ENCODE measurements at regions not wholly inside any gene's neighbourhood (a gene's known extent, or its start where the extent isn't known, plus 50 kb on each side); places are given as distances from the start of the nearest gene placed in this dataset.
A peak's percentile ranks its signal among the peaks of the same experiment; 100 is the strongest.

DNA sequence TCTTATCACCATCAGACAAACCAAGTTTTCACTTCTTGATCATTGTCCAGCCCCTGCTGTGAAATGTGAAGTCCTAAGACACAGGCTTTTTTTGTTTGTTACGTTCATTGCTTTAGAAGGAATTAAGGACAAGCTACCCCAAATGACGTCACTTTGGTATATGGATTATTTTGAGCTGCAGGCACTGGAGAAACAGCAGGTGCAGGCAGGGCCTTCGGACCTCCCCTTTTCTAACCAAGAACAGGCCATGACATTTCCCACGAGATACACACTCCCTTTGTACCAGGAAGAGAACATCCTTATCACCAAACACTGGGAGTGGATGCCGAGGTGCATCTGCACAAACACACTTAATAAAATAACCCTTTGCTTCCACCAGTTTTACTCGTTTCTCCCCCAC, 418.0 kb upstream of the SULF2 start:
- DNase-seq (ENCODE audit: low read depth), result no peak

DNA sequence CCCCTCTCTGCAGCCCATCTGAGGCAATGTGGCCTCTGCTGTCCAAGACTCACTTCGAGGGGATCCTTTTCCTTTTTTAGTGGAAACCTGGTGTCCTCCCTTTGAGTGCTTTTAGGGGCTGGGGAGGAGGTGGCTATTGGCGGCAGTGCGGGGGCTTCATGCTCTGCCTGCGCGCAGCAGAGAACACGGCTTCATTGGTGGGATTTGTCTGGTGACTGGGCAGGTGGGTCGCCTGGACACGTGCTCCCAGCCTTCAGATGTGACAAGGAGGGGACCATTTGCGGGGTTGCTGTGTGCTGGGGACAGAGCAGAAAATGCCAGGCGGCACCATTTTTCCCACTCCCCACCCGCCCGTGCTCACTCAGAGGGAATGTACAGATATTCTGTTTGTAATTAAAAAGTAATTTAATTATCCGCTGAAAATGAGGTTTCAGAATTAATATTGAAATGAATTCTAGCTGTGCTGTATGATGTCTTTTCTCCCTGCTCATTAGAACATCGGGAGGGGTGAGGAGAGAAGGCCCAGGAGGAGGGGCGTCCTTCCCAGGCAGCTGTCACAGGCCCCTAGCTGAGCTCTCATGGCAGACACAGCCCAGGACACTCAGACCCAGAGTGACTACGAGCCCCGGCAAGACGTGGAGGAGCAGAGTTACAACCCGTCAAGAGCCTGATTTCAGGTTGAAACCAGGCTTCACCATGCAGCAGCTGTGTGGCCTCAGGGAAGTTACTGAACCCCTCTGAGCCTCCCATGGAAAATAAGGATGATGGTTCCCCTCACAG, 417.2 kb upstream of the SULF2 start:
- no peak for DNase-seq (ENCODE audit: low read depth)

DNA sequence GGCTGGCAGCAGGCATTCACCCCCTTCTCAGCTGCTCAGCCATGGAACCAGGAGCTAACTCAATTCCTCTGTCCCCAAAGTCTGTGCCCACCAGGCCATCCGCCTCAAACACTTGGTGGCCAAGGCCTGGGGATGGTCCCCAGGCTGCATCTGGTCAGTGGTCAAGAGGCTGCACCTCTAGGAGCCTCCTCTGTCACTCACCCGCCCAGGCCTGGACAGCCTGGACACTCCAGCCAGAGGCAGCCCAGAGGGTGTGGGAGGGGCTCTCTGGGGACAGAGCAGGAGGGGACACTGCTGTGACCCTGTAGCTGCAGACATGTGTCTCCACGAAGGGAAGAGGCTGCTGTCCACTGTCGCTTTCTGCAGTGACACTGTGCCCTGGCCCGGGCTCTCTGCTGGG, 416.6 kb upstream of the SULF2 start:
- no peak for DNase-seq (ENCODE audit: low read depth)

DNA sequence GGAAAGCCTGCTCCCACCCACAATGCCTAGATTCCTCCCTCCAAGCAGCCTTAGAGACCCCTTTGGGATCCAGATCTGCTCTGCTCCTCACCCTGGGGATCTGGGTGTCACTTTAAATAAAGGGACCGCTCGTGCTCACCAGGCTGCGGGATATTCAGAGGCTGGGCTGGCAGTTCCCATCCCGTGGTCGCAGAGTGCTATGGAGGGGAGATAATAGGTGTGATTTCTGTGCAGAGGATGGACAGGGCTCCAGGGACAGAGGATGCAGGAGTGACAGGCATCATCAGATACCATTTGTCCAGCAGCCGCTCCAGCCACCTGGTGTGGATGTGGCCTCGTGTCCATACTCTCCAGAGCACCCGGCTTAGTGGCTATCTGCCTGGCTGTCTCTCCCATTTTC, 415.9 kb upstream of the SULF2 start:
- DNase-seq (ENCODE audit: low read depth), result no peak

DNA sequence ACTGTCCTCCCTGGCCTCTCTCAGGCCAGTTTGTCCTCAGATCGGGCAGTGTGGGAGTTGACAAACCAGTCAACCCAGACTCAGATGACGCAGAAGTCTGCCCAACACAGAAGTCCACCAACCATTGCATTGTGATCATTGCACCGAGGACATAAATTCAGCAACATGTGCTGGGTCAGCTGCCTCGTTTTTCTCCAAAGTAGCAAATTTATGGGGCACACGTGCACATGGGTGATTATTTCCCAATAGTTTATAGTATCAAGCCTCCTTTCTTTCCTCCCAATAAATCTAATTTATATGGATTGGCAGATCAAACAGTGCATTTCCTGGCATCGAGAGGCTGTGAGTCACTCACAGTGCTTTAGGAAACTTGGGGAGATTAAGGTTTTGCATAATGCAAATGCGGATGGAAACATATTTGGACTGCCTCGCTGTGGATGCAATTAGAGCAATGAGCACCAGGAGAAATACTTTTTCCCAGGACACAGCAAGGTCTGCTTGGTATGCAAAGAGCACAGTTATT, 413.7 kb upstream of the SULF2 start:
- no peak for DNase-seq (ENCODE audit: low read depth)

DNA sequence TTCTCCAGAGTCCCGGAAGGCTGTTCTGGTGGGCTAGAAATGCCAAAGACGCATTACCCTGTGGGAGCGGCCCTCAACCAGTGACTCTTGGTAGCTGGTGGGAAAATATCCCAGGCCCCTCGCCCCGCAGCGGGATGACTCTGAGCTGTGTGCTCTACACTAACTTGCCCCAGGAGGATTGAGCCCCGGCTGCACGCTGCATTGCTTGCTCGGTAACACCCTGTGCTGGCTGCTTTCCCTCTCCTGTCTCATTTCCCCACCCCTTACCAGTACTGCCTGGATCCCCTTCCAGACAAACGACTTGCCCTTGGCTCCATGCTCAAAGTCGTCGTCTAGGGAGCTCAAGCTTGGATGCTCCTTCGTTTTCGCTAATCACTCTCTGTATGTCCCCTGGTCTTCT, 411.8 kb upstream of the SULF2 start:
- DNase-seq (ENCODE audit: low read depth), result no peak

DNA sequence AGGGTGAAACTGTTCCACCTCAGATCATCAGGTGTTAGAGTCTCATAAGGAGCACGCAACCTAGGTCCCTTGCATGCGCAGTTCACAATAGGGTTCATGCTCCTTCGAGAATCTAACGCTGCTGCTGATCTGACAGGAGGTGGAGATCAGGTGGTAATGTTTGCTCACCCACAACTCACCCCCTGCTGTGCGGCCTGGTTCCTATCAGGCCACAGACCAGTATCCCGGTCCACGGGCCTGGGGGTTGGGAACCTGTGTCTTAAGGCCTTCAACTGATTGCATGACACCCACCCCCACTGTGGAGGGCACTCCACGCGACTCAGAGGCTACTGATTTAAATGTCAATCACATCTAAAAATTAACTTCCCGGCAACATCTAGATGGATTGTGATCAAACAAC, 411.2 kb upstream of the SULF2 start:
- DNase-seq (ENCODE audit: low read depth), result no peak

DNA sequence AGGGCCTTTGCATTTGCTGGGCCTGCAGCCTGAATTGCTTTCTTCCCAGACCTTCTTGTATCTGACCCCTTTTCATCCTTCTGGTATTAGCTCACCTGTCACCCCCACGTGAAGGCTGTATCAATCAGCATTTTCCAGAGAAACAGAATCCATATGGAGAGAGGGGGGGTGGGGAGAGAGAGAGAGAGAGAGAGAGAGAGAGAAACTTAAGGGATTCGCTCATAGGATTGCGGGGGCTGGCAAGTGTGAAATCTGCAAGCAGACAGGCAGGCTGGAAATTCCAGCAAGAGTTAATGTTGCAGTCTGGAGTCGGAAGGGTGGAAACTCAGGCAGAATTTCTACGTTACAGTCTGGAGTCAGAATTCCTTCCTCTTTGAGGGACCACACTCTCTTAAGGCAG, 410.7 kb upstream of the SULF2 start:
- no peak for DNase-seq (ENCODE audit: low read depth)

DNA sequence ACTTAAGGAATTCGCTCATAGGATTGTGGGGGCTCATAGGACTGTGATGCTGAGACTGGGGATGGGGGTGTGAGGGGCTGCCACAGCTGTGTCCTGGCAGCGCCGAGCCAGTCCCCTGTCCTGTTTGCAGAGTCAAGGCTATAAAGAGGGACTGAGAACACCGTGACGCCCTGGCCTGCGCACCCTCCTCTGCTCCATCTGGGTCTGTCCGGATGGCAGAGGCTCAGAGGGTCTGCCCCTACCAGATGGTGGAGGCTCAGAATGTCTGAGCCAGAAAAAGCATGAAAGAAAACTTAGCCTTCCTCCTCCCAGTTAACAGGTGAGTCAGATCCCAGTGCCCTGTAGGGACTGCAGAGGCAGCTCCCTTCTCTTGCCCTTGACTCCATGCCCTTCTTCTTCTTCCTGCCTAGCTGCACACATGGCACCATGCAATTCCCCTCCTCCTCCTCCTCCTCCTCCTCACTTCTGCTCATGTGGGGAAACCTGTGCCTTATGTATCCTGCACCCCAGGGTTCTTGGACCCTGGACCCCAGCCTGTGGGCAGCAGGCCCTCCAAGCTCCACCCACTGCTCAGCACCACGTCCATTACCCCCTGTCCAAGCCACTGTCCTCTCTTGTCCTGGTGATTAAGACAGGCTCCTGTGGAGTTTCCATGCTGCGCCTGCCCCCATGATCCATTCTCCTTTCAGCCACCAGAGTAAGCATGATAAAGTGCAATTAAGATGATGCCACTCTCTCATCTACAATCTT, 410.0 kb upstream of the SULF2 start:
- no peak for DNase-seq (ENCODE audit: low read depth)

DNA sequence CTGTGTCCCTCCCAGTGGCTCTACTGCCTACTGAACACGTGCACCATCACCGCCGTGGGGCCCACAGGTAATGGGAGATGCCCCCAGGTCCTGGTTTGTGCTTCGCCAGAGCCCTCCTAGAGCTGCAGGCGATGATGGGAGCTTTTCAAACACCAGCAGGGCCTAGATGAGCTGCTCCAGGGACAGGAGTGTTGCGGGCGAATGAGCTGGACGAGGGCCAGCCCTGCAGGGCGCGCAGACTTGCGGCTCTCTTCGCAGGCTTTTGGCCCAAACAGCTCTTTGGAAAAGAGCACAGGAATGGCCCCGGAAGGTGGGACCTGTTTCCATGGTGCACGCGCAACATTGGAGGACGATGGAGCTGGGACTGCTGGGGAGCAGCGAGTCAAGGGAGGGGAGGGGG, 409.3 kb upstream of the SULF2 start:
- DNase-seq (ENCODE audit: low read depth), result no peak

DNA sequence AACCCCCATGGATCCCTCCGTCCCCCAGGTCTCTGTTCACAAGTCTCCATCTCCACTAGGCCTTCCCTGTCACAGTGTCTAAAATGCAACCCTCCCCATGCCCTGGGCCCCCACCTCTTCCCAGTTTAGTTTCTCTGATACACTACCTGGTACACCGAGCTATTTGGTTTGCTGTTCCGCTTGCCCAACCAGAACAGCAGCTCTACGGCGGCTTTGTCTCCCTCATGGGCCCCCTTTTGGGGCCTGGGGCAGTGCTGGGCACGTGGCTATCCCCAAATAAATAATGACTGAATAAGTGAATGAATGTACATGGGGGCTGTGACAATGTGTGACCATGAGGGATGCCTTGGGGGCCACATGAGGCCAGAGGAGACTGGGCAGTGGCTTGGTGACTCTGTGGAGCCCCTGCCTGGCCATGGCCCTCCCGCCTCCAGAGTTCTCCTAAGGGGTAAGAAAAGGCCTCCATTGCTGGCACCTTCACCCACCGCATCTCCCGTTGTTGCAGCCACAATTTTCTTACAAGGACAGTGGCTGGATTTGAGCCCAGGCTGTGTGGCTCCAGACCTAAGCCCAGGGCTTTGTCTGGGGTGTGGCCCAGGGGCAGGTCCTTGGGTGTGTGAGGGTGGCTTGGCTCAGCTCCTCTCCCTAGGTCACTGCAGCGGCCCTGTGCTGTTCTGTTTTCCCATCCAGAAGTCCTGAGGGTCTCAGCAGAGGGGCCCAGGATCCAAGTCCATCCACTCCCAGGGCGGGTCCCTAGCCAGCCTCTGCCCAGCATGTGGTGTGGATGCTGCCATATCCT, 408.5 kb upstream of the SULF2 start:
- DNase-seq (ENCODE audit: low read depth), result no peak

DNA sequence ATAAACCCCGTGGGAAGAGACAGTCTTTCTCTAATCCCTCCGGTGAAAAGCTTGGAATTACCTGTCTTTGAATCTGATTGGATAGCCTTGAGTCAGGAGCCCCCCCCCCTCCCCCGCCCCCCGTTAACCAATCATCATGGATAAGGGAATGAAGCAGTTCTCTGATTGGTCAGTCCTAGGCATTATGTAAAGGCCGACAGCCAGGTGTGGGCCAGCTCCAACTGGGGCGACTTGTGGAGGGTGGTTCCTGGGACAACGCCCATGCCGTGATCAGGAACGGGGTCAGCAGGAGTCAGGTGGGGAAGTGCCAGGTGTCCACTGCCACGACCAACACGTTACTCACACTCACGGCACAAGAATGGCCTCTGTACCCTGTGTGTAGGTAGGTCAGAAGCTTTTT, 406.8 kb upstream of the SULF2 start:
- no peak for DNase-seq (ENCODE audit: low read depth)

DNA sequence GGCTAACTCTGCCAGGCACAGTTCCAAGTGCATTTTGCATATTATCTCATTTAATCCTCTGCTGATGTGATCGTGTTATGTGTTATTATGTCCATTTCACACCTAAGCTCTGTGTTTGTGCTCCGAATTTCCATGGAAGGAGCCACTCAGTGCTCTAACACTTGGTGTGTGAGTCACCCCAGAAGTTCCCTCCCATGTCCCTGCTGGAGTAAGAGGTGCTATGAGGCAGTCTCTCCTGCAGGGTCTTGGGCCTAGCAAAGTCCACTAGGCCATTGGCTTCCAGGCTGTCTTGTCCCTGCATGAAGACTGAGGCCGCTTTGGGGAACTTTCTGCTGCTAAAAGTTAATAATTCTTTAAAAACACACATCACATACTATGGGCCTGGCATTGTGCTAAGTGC, 405.9 kb upstream of the SULF2 start:
- DNase-seq (ENCODE audit: low read depth), result no peak

DNA sequence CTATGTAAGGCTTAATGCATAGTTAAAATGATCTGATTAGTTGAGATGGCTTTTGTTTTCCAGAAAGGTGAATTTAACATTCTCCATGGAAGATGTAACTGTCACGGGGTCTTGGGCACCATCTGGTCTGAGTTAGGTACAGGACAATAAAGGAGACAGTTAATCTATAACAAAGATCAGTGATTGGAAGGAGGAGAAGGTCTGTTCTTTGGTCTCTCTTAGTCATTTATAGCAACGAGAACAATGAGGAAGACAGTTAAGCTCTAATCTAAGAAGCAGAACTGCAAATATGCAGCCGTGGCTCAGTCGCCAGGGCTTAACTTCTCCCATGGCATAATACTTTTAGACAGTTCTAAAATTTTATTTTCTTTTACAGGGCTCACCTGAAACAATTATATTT, 405.5 kb upstream of the SULF2 start:
- DNase-seq (ENCODE audit: low read depth), result no peak

DNA sequence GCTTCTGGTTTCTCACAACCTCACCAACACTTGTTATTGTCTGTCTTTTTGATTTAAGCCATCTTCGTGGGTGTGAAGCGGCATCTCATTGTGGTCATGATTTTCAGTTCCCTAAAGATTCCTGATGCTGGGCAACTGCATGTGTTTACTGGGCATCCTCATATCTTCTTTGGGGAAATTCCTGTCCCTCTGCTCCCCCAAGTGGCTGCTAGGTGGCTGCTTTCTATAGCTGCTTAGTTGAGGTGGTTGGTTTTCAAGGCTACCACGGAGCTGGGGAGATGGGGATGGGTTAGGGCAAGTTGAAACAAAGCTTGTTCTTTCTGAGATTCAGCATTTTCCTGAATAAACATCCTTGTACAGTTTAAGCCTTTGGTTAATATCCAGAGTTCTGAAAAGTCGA, 403.9 kb upstream of the SULF2 start:
- DNase-seq (ENCODE audit: low read depth), result peak; percentile 32

DNA sequence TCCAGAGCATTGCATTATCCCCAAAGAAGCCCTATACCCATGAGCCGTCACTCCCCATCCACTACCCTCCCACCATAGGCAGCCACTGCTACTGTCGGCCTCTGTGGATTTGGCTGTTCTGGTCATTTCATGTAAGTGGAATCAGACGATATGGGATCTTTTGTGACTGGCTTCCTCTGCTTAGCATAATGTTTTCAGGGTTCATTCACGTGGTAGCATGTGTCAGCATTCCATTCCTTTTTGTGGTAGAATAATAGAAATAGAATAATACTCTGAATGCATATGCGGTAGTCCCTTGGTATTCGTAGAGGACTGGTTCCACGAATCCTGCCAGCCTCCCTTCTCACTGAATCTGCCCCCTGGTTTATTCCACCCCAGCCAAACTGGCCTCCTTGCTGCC, 402.6 kb upstream of the SULF2 start:
- no peak for DNase-seq (ENCODE audit: low read depth)

DNA sequence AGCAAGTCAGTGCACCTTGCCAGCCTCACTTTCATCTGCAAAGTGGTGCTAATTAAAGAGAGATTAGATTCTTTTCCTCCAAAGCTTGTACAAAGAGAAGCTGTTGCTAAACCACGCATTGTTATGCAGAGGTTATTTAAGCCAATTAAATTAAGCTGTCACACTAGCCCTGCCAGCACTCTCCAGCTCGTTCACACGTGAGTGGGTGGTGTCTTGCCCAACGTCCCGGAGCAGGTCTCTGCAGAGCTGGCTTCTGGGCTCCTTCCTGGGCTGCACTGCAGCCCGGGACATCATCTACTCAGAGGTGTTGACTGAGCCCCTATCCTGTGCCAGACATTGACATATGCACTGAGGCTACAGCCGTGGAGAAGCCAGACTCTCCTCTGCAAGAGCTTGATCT, 401.6 kb upstream of the SULF2 start:
- DNase-seq (ENCODE audit: low read depth), result no peak

DNA sequence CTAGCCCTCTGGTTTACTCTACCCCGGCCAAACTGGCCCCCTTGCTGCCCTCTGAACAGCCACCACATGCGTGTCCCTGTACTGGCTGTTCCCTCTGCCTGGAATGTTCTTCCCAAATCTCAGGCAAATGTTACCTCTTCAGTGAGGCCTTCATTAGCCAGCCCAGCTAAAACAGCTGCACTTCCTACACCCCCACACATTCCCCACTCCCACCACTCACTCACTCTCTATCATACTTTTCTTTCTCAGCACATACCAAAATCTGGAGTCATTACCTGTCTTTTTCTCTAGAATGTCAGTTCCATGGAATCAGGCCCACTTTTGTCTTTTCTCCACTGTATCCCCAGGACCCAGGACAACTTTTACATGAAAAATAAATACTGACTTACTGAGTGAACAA, 401.2 kb upstream of the SULF2 start:
- no peak for DNase-seq (ENCODE audit: low read depth)

DNA sequence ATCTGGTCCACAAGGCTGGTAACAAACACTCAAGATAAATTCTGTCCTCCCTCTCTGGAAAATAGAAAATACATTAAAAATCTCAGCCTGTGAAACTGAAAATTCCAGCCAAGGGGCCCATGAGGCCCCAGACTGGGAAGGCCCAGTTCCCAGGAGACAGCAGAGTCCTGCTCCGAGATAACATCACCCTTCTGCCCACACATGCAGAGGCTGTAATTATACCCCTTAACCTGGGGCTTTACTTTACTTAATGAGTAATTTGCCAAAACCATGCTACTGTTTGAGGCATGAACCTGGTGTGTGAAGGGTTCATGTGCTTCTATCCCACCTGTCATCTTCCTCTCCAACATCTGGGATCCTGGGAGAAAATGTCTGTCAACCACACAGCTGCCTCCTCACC, 398.9 kb upstream of the SULF2 start:
- DNase-seq (ENCODE audit: low read depth), result no peak

DNA sequence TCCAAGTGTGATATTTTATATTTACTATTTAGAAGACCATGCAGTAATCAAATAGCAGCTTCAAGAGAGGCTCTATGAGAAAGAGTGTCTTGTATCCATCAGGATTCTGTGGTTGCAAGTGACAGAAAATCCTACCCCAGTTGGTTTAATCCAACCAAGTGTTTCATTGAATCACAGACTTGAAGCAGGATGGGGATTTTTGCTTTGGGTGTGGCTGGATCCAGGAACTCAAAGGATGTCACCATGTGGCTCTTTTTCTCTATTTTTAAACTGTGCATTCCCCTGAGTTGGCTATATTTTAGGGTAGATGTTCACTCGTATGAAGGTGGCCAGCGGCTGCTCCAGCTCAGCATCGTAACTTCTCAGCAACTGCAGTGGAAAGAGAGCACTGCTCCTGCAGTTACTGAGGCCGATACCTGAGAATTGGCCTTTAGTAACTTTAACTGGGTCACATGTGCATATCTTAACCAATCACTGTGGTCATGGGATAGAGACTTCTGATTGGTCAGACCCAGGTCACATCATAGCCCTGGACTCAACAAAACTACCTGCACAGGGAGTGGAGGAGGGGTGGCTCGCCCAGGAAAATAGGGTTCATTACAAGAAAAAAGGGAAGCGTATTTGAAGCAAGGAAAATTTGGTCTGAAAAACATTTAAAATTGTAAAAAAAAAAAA, 396.1 kb upstream of the SULF2 start:
- DNase-seq (ENCODE audit: low read depth), result no peak

DNA sequence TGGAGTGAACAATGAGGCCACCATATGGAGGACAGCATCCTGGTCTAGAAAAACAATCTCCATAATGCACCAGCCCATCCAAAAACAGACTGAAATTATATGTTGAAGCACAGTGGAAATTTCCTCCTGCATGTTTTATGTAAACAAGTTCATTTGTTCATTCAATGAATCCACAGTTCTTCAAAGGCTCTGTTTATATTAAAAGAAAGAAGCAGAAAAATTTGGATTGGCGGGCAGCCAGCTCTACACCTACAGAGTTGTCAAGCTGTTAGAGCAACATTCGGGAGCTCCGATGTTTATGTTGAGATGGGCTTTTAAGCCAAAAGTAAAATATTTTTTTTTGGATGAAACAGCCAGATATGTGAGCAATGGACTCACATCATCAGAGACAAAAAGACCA, 395.3 kb upstream of the SULF2 start:
- no peak for DNase-seq (ENCODE audit: low read depth)

DNA sequence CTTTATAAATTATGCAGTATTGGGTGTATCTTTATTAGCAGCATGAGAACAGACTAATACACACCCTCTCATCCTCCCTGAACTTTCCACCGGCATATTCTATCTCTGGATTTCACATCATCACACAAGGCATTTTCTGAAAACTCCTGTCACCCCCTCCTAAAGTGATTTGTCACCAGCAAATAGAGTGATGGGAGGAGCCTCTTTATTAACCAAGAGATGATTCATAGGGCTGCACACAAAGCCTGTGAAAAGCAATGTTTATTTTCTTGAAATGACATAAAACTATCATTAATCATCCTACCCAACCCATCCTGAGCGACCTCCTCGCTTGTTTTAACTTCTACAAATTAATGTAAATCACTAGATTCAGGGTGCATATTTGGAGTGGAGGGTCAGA, 394.7 kb upstream of the SULF2 start:
- no peak for DNase-seq (ENCODE audit: low read depth)
